ENCODE measurements at regions not wholly inside any gene's neighbourhood (a gene's known extent, or its start where the extent isn't known, plus 50 kb on each side); places are given as distances from the start of the nearest gene placed in this dataset.

DNA sequence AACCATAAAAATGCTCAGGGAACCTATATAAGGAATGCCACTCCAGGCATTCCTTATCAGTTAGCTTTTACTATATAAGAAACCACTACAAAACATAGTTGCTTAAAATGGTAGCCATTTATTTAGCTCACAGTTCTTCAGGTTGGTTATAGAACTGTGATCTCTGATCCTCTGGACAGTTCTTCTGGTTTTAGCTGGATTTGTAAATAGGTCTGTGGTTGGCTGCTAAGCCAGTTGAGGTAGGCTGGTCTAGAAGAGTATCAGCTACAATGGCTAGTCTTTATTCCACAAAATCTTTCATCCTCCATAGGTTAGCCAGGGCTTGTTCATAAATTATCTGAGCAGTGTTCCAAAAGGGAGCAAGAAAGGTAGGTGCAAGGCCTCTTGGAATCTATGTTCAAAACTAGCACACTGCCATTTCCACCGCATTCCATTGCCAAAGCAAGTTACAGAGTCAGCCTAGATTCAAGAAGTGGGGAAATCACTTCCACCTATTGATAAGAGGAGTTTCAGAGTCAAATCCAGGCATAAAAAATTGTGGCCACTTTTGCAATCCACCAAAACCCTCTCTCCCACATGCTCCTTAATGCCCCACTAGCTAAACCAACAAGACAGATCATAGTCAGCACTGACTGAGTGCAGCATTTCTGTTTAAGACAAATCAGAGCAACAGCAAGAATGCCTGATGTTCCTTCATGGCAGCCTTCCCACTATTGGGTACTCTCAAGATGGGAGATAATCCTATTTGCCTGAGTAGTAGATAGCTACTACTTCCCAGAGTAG, 146.4 kb downstream of the IRS1 start:
- no peak for ATAC-seq

DNA sequence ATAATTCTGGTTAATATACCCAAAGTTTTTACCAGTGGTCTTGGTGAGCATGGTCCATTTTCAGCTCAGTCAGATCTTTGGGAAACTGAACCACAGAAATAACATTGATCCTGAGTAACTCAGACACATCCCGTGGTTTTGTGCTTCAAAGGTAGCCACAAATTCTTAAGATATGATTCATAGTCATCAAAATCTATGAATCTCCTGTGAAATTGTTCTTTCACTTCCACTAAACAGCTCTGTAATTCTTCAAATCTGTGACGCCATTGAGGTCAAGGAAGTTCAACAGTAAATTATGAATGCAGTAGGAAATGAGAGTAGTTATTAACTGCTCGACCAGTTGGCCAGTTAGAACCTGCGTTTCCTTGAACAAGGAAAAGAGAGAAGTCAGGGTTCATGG, 147.3 kb downstream of the IRS1 start:
- peak in 1 of 2 donors; percentile 46 for ATAC-seq

DNA sequence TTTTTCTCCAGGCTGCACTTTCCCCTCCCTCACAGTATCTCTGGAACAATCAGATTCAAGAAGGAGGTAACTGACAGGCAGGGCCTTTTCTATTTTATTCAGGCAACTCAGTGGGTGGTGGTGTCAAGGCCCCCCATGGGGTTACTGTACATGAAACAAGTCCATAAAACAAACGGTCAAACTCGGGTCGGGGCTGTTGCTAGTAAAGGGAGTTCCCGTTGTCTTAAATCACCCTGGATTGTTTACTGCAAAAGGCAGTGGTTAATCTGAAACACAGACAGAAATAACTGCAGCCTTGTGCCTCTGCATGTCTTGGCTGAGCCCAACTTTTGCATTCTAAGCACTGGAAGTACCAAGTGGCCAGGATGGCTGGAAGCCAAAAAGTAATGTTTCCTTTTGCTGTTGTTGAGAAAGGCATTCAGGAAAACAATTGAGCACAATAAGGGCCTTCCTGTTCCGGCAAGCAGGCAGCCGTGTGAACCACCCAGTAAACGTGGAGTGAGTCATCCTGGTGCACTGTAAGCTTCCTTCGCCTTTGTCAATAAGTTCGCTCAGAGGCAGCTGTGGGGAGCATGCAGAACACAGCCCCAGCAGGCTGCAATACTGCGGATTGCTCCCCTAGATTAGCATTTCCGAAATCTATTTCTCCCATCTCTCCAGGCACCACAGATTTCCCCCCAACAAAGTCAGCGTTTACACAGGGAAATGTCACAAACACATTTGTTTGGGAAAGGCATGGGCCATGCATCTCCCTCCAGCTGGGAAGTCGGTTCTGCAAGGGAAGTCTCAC, 149.6 kb downstream of the IRS1 start:
- ATAC-seq, result peak; percentile 82 to 84

DNA sequence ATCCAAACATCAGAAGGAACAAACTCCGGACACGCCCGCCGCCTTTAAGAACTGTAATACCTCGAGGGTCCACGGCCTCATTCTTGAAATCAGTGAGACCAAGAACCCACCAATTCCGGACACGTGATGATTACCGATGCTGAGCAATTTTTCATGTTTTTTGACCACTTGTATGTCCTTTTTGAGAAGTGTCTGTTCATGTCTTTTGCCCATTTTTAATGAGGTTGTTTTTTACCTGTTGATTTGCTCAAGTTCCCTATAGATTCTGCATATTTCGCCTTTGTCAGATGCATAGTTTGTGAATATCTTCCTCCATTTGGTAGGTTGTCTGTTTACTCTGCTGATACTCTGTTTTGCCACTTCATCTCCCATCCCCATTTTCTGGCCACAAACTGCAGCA, 150.4 kb downstream of the IRS1 start:
- no peak for ATAC-seq

DNA sequence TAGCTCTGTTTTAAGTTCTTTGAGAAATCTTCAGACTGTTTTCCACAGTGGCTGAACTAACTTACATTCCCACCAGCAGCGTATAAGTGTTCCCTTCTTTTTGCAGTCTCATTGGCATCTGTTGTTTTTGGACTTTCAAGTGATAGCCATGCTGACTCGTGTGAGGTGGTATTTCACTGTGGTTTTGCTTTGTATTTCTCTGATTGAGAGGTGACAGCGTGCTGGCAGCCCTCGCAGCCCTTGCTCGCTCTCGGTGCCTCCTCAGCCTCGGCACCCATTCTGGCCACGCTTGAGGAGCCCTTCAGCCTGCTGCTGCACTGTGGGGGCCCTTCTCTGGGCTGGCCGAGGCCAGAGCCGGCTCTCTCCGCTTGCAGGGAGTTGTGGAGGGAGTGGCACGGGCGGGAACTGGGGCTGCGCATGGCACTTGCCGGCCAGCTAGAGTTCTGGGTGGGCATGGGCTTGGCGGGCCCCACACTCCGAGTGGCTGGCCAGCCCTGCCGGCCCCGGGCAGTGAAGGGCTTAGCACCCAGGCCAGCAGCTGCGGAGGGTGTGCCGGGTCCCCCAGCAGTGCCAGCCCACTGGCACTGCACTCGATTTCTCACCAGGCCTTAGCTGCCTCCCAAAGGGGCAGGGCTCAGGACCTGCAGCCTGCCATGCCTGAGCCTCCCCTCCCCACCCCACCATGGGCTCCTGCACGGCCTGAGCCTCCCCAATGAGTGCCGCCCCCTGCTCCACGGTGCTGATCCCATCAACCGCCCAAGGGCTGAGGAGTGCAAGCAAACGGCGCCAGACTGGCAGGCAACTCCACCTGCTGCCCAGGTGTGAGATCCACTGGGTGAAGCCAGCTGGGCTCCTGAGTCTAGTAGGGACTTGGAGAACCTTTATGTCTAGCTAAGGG, 151.8 kb downstream of the IRS1 start:
- ATAC-seq, result no peak

DNA sequence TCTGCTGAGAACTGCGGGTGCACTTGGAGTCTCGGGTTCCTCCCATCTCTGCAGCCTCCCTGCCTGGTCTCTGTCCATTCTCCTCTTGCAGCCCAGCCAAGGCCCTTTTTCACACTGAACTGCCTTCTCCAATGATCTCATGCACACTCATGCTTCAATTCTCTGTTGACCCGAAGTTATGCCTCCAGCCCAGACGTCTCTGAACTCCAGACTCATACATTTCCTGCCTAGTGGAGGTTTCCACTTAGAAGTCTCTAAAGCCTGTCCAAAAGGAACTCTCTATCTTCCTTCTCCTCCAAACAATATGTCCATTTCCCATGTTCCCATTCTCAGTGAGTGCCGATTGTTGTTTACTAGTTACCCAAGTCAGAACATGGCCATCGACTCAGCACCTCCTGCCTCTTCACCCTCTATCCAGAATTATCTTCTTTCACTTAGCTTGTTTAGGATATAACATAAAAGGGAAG, 155.2 kb downstream of the IRS1 start:
- ATAC-seq, result no peak

DNA sequence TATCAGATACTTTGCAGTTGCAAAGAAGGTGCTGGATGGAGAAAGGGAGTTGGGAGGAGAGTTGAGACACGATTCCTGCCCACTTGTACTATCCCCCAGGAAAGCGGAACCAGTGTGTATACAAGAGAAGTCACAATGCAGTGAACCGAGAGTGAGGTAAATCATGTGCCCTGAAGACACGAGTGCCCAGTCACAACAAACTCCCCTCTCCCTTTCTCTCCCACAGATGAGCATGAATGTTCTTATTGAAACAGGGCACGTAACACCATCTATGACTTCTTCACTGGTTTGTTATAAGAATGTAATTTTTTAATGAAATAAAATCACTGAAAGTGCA, 155.7 kb downstream of the IRS1 start:
- ATAC-seq, result no peak

DNA sequence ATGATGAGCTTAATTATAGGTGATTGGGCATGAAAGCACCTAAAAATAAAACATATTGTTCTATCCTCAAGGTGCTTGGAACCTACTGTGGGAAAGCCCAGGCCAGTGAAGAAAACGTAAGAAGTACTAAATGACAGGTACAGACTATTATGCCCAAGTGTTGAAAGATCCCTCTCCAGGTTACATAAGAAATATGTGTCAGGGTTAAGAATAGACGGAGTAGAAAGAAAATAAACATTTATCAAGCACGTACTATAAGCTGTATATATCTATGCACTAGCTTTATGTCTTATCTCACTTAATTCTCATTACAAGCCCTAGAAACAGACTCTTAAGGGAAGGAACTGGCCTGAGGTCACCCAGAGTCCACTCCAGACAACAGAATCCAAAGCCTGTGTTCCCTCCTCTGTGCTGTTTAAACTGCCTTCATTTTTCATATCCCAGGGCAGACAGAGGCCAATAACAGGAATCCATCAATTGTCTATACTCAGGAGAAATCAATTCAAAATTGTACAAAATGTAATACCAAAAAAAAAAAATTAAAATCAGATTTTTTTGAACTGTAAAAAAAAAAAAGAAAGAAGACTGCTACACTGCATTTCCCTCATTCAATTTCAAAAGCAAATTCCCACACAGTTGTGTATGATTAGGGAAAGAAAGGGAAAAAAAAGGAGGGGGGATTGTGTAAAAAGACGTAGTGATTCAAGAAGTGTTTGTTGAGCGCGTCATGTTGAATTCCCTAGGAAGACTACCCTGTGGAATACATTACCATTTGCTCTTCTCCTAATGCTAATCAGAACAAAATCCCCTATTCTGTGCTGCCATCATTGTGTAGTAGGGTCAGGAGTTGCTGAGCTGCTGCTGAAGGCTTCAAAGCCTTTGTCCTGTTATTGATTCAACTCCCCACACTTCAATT, 156.3 kb downstream of the IRS1 start:
- no peak for ATAC-seq

DNA sequence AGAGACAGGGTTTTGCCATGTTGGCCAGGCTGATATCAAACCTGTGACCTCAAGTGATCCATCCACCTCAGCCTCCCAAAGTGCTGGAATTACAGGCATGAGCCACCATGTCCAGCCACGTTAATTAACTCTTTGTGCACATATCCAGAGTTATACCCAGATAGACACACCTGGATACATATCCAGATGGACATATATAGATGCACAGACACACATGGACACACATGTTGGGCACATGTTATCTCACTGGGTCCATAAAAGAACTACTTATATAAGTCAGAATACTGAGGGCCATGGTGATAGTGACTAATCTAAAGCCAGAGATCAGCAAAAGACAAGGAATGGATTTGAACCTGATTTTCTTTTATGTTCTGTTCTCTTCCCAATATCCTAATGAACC, 158.6 kb downstream of the IRS1 start:
- ATAC-seq, result no peak

DNA sequence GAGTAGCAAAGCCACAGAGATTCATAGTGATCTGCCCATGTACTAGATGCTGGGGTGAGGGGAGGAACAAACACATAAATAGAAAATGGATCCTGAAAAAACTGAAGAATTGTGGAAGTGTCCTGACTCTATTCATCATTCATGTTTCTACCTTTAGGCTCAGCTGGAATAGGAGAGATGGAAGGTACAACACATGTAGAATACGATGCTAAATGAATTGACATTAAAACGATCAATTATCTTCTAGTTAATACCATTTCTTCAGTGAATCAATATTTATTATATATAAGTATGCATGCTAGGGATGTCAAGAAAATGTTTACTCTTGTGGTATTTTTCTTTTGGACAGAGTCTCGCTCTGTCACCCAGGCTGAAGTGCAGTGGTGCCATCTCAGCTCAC, 159.1 kb downstream of the IRS1 start:
- ATAC-seq, result no peak

DNA sequence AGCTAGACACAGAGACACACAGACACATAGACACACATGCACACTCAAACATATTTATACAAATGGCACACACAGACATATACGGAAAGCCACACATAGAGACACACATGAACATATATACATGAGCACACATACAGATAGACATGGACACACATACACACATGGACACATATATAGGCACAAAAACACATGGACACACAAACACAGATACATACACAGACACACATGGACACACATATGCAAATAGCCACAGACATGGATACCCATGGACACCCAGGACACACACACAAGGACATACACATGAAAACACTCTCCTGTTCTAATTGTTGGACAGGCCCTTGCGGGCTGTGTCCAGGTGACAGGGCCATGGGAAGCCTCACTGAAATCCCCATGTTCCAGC, 160.1 kb downstream of the IRS1 start:
- no peak for ATAC-seq

DNA sequence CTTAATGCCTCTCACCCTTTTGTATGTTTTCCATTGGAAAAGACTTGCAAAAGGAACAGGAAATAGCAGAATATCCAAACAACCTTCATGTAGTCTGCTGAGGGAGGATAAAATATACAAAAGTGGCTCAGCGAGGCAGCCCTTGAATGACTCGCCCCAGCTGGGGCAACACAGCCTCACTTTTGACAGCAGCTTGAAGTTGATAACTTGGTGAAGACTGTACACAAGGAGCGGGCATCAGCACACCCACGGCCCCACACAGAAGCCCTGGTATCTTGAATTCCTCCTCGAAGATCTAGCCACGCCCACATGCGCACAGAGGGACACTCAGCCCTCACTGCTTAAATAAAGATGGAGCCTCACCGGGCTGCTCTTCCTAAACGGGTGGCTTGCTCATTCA, 161.0 kb downstream of the IRS1 start:
- ATAC-seq, result no peak

DNA sequence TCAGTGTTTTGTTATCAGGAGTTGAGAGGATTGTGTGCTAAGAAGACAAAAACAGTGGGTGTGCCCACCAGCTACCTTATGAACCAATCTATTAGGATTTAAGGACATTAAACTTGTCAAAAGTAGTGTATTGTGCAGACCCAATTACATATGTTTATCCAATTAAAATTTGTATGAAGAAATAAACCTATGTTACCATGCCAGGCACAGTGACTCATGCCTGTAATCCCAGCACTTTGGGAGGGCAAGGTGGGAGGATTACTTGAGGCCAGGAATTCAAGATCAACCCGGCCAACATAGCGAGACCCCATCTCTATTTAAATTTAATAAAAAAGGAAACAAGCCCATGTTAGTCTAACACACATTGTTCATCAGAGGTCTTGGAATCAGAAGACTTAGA, 162.2 kb downstream of the IRS1 start:
- ATAC-seq, result no peak

DNA sequence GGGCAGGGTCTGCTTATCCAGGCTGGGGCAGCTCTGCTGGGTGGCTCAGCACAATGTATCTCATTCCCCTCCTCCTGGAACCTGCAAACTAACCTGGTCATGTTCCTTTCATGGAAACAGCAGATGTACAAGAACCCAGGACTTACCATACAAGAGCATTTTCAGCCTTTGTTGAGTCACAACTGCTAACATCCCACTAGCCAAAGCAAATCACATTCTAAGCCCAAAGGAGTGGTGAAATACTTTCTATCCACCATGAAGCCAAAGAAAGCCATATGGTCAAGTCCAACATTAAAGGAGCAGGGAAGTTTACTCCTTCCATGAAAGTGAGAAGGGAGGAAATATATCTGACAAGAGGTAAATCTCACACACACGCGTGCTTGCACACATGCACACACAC, 163.0 kb downstream of the IRS1 start:
- ATAC-seq, result no peak

DNA sequence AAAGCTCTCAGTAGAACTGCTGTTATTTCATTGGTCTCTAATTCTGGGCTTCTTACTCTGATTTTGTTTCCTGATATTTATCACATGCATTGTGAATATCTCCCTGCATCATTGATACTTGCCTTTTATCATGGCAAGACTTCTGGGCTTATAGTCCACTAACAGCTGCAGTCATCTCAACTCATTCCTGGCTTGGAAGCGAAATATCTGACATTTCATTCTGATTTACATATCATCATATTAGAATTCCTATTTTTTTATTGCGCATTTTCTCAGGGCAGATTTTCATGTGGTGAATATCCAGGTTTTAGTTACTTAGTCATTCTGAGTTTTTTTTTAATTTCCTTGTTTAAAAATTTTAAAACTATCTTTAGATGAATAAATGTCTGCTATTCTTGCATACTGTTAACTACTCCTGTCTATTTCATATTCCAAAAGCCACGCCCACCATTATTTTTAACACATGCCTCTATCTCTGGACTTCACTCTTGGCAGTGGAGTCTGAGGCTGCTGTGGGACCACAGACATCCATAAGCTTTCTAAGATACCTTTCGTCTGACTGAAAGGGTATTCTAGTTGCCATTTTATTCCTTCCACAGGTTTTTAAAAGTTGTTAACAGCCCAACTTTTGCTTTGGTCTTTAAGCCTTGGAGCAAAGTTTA, 164.5 kb downstream of the IRS1 start:
- ATAC-seq, result no peak

DNA sequence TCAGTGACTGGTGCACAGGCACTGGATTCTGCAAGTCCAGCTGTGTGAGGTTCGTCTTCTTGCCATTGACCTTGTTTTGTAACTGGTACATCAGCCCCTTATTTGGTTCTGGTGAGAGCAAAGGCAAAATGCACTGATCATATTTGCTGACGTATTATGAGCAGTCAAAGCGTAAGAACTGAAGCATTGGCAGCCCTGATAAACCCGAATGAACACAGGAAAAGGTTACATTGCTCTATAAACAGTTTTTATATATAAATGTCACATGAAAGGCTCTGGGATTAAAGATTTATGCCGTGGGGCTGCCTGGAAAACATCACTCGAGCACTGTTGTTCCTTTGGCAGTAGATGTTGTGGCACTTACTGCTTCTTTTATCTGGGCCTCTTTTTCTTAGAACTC, 167.9 kb downstream of the IRS1 start:
- no peak for ATAC-seq

DNA sequence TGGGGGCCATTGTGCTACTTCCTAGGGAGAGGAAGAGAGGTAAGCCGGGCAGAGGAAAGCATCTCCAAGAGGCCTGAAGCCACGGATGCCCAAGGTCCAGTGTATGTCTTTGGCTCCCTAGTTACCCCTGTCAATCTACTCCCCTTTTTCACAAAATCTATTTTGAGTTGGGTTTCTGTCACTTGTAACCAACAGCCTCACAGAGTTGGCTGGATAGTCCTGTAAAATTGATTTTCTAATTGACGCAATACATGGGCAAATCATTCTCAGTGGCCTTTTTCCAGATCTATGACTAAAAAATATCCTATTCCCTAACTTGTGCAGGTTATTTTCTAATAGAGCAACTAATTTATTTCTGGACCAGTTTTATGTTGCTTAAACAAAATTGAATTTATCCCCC, 168.4 kb downstream of the IRS1 start:
- ATAC-seq, result no peak

DNA sequence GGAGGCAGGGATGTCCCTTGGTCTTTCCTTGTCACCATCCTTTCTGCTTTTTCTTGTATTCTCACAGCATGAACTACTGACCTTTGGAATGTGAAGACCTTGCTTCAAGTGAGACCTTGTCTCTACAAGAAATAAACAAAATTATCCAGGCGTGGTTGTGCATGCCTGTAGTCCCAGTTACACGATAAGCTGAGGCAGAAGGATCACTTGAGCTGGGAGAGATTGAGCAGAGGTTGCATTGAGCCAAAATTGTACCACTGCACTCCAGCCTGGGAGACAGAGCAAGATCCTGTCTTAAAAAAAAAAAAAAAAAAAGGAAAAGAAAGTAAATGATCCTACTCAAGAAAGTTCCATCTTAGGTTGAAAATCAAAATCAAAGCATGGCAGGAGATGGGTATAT, 173.7 kb downstream of the IRS1 start:
- no peak for ATAC-seq

DNA sequence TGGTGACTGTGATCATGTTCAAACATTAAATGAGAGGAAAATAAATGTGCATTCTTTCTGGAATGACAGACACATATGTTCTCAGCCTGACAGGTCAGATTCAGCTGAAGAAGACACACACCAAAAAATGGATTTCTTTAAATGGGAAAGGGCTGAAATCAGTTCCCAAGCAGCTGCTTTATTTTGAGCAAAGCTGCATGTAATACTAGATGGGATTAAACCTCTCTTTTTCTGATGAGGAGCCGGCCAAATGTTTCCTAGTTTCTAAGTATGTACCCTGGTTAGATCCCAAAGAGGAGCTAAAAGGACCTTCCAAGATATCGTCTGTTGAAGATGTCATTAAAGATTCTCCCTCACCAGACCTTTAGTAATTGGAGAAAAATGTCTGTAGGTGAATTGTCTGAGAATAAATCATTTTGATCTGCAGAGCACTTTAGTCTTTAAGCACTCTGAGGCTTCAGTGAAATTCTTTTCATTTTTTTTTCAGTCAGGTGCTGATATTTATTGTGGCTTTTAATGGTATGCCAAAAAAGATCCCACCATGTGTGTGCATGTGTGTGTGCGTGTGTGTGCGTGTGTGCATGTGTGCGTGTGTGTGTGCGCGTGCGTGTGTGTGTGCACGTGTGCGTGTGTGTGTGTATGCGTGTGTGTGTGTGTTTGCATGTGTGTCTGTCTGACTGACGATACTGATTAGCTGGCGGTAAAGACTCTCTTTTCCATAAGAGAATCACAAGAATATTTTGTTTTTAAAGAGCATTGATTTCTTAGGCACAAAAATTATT, 175.8 kb downstream of the IRS1 start:
- ATAC-seq, result no peak

DNA sequence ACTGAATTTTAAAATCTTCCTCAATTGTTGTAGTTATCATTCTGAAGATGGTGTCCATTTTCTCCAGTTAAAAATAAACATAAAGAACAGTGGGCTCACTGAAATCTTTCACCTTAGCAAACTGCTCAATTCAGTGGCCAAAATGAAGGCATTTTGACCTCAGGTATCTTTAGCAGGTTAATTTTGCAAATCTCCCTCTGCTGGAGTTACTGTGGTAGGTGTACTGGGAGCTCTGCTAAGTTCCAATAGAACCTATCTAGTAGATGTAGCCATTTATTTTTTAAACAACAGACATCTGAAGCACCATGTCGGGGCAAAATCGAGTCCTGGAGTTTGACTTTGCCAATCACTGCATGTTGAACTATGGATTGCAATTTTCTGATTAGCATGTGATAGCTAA, 177.1 kb downstream of the IRS1 start:
- no peak for ATAC-seq

DNA sequence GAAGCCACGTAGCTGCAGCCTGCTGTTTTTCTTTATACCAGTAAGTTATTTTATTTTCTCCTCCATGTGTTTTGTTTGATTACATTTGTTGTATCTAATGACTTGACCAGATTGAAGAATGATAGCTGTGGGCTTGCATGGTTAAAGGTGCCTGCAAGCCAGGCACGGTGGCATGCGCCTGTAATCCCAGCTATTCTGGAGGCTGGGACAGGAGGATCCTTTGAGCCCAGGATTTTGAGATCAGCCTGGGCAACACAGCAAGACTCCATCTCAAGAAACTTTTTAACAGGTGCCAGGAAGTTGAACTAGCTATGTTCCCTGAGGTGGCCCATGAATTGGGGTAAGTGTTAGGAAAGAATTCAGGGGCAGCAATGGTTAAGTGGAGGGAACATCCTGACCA, 179.4 kb downstream of the IRS1 start:
- no peak for ATAC-seq
